ENCODE measurements at regions not wholly inside any gene's neighbourhood (a gene's known extent, or its start where the extent isn't known, plus 50 kb on each side); places are given as distances from the start of the nearest gene placed in this dataset.
A peak's percentile ranks its signal among the peaks of the same experiment; 100 is the strongest.
"Not testable (repeated sequence)": the region's sequence is repeated elsewhere in the genome, so short reads cannot be mapped to it uniquely, and the experiment has no call there.

GRCh38 chr1:9466780-9467758, 72.2 kb upstream of the SLC25A33 start:
- DNase-seq: no peak

DNA sequence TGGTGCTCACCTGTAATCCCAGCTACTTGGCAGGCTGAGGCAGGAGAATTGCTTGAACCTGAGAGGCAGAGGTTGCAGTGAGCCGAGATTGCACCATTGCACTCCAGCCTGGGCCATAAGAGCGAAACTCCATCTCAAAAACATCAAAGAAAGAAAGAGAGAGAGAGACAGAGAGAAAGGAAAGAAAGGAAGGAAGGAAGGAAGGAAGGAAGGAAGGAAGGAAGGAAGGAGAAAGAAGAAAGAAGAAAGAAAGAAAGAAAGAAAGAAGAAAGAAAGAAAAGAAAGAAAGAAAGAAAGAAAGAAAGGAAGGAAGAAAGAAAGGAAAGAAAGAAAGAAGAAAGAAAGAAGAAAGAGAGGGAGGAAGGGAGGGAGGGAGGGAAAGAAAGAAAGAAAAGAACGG, 69.4 kb upstream of the SLC25A33 start:
- not testable (repeated sequence) for DNase-seq

DNA sequence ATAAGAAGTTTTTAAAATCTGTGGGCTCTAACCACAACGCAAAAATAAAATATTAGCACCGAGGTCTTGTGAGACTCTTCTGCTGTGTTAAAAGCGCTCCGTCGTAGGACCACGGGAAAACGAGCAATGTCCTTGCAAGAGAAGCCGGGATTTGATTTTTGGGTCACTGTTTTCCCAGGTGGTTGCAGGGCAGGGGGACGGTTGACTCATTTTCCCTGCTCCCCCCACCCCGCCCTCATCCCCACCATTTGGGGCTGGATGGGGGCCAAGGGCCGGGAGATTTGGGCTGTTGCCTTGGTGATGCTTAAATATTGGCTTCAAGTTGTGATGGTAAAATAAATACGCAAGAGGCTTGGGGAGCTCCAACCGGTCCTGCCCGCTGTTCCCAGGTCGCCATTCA, 67.6 kb upstream of the SLC25A33 start:
- no peak for DNase-seq

DNA sequence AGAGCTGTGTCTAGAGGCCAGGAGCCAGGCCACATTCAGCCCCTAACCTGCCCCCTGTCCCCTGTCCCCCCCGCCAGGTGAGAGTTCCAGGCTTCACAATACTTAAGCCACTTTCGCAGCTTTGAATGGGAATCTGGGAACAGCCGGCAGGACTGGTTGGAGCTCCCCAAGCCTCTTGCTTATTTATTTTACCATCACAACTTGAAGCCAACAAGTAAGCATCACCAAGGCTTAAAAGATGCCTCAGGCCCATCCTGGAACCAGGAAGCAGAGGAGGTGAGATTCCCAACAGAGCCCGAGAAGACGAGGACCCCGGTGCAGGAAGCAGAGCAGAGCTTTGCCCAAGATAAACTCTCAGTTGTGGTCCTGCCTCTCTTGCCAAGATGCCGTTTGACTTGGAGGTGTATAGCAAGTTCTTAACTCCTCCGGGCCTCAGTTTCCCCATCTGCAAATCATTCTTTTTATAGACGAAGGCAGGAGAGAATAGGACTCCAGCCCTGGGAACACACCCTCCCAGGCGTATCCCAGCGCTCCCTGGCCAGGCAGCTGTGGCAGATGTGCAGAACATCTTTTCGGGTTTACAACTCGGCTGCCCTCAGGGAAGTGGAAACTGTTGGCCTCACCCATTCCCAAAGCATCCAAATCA, 66.8 kb upstream of the SLC25A33 start:
- no peak for DNase-seq

GRCh38 chr1:9473032-9473807, 66.0 kb upstream of the SLC25A33 start:
- DNase-seq: peak; percentile 82

DNA sequence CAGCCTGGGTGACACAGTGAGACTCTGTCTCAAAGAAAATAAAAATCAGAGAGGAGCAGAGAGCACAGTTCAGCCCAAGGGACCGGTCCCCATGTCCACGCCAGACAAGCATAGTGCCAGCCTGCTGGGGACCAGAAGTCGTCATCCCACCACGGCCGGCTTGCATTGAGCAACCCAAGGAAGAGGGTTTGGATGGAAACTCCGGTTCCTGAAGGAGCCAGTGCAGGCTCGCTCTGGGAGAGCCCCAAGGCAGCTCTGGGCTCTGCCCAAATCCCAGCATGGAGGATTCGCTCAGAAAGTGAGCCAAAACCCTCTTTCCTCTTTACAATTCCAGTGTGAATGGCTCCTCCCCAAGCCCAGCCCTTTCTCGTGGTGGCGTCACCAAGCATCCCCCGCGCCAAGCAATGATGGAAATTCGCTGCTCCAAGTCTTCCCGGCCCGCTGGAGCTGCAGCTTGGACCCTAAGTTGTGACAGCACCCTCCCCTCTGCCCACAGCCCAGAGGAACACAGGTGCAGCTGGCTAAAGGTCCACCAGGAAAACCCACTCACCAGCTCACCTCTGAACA, 64.1 kb upstream of the SLC25A33 start:
- DNase-seq: no peak

DNA sequence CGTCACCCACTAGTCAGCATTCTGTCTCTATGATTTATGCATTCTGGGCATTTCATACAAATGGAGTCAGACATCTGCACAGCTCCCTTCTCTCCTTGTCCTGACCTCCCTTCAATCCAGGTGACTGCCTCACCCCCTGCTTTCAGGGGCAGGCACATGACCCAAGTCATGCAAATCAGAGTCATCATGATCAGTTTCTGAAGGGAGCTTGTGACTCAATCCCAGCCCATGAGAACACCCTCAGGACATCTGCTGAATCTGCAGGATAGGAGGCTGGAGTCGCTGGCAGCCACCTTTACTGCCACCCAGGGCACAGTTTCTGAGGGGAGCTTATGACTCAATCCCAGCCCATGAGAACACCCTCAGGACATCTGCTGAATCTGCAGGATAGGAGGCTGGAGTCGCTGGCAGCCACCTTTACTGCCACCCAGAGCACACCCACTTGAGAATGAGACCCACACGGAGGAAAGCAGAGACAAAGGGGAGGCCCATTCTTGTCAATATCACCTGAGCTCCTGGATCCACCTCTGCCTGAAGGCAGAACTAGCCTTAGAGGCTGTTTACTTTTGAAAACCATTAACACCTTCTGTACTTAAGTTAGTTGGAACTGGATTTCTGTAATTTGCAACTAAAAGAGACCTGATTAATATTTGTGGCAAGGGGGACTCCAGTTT, 62.3 kb upstream of the SLC25A33 start:
- no peak for DNase-seq

GRCh38 chr1:9477535-9477934, 61.7 kb upstream of the SLC25A33 start:
- no peak for DNase-seq

GRCh38 chr1:9478021-9478420, 61.2 kb upstream of the SLC25A33 start:
- DNase-seq: no peak

- DNase-seq: peak; percentile 75
Measured at GRCh38 chr1:9481048-9481447, 58.2 kb upstream of the SLC25A33 start.

DNA sequence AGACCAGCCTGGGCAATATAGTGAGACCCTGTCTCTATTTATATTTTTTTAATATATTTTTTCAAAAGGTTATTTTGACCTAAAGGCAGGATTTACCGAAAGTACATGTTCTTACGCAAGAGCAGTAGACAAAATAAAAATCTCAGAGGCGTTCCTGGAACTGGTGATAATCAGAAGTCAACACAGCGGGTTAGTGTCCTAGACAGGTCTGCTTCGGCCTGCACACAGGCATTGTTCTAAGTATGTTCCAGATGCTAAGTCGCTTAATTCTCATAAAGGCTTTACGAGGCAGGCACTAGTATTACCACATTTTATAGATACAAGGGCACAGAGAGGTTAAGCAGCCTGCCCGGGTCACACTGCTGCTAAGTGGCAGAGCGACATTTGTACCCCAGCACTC, 56.9 kb upstream of the SLC25A33 start:
- no peak for DNase-seq

DNA sequence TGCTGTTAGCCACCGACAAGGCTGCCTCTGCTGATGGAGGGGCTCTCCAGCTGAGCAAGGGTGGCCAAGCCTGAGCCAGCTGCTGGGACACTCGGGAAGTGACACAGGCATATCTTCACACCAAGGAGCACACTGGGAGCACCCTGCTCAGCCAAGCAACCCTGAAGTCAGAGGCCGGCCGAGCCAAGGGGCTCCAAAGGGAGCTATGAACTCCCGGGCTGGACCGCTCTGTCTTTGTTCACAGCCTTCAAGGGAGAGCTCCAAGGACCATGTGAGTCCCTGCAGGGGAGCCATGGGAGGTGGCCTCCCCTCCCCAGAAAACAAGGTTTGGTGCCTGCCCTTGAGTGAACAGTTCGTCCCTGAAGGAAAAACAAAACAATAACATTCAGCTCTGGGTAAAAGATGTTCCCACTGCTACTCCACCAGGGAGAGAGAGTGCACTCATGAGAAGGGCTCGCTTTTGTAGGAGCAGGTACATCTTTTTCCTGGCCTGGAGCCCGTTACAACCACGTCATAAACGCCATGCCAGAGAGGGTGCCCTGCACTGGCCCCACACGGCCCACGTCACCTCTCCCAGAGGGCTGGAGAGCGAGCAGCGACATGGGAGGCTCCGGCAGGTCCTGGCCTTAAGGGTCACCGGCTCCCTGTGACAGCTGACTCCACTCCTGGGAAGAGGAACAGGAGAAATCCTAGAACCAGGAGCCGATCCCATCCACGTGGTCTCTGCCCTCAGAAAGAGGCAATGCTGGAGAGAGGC, 56.3 kb upstream of the SLC25A33 start:
- no peak for DNase-seq

GRCh38 chr1:9486466-9487140, 52.7 kb upstream of the SLC25A33 start:
- no peak for DNase-seq
